ENCODE measurements at regions not wholly inside any gene's neighbourhood (a gene's known extent, or its start where the extent isn't known, plus 50 kb on each side); places are given as distances from the start of the nearest gene placed in this dataset.

DNA sequence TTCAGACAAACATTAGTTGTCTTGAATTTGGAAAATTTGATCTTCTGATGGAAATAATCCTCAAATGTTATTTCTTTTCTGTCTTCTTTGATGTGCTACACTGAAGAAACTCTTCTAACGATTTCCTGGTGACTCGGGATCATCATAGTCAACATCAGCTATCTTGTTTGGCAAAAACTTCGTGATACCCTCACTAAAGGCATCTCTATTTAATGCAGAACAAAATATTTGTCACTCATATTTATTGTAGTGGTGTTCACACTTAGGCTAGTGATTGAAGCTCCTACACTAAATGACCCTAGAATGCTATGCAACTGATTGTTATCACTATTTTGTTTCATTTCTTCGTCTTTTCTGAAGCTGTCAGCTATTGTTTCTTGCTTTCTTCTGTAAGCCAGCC lies 334.7 kb upstream of the ZEB2 start:
- no peaks in the 10 kb centered on the region for H3K36me3 ChIP-seq (ENCODE audit: low read depth, low read length)
- BruUV-seq (replicated peaks): no TSS peak
- DNase-seq: no peak
- TF ChIP-seq EZH2 (IDR thresholded peaks at IDR 0.05; ENCODE audit: low read length, unreplicated experiment) (no peak), EZH2phosphoT487 (IDR thresholded peaks at IDR 0.05; ENCODE audit: borderline replicate concordance, low read length) (no peak)
- TF ChIP-seq, protein P1, sequence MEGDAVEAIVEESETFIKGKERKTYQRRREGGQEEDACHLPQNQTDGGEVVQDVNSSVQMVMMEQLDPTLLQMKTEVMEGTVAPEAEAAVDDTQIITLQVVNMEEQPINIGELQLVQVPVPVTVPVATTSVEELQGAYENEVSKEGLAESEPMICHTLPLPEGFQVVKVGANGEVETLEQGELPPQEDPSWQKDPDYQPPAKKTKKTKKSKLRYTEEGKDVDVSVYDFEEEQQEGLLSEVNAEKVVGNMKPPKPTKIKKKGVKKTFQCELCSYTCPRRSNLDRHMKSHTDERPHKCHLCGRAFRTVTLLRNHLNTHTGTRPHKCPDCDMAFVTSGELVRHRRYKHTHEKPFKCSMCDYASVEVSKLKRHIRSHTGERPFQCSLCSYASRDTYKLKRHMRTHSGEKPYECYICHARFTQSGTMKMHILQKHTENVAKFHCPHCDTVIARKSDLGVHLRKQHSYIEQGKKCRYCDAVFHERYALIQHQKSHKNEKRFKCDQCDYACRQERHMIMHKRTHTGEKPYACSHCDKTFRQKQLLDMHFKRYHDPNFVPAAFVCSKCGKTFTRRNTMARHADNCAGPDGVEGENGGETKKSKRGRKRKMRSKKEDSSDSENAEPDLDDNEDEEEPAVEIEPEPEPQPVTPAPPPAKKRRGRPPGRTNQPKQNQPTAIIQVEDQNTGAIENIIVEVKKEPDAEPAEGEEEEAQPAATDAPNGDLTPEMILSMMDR (conservative IDR thresholded peaks at IDR 0.05; ENCODE audit: low read depth, low read length): no peak
- no peaks in the 10 kb centered on the region for H3K79me2 ChIP-seq (ENCODE audit: low read length)
- POLR2A ChIA-PET (ENCODE audit: unreplicated experiment): no interaction called here
- no peaks in the 10 kb centered on the region for H3K27me3 ChIP-seq (ENCODE audit: low read length)
- CTCF ChIA-PET: no interaction called here
- no peaks in the 10 kb centered on the region for H3K4me1 ChIP-seq (ENCODE audit: insufficient read depth, low read length)
- H3F3A ChIP-seq (ENCODE audit: low read length, unreplicated experiment): no peaks in the 10 kb centered on the region
- ATAC-seq: no peak
- H3K9ac ChIP-seq (ENCODE audit: low read length): no peak overlapping the region
- no peak overlapping the region for H3K4me3 ChIP-seq (ENCODE audit: low read length)
- no peak overlapping the region for H3K4me2 ChIP-seq (ENCODE audit: low read length)
- no peaks in the 10 kb centered on the region for H3K9me2 ChIP-seq (replicated peaks; ENCODE audit: low read length)
- no peak overlapping the region for H3K27ac ChIP-seq (ENCODE audit: low read length)
- H3K9me3 ChIP-seq (ENCODE audit: low read length): no peaks in the 10 kb centered on the region
- no peaks in the 10 kb centered on the region for H4K20me1 ChIP-seq (ENCODE audit: low read length)
- H2AFZ ChIP-seq (ENCODE audit: low read length): no peak overlapping the region
- intact Hi-C loops (cut with micrococcal nuclease): no loop called here

DNA sequence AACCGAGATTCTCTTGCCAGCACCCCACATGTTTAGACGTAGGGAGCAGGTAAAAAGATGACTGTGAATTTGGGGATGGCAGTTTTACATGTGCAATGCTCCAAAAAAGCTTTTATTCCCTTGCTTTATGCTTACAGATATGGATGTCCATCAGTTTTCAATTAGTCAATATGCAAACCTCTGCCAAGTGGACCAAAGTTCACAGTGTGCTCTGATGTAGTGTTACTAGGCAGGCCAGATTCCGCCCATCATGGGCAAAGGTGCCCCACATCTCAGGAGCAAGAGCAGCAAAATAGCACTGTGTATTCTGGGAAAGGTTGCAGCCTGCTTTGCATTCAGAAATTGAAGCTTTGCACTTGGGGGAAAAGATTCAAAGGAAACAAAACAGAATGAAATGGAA lies 329.7 kb upstream of the ZEB2 start:
- TF ChIP-seq EZH2phosphoT487 (IDR thresholded peaks at IDR 0.05; ENCODE audit: borderline replicate concordance, low read length): no peak
- TF ChIP-seq, protein P1 (conservative IDR thresholded peaks at IDR 0.05; ENCODE audit: low read depth, low read length): no peak
- ChIA-PET POLR2A (ENCODE audit: unreplicated experiment) (no interaction called here), CTCF (interaction anchor here (0.6 kb wide), 1 partner anchor 14 kb away, joined by 3 read pairs; no protein-coding TSS in a partner anchor)
- no peaks in the 10 kb centered on the region for H3K36me3 ChIP-seq (ENCODE audit: low read depth, low read length)
- no peak overlapping the region for H2AFZ ChIP-seq (ENCODE audit: low read length)
- intact Hi-C loops (cut with micrococcal nuclease): no loop called here
- no peaks in the 10 kb centered on the region for H3F3A ChIP-seq (ENCODE audit: low read length, unreplicated experiment)
- no peaks in the 10 kb centered on the region for H3K27me3 ChIP-seq (ENCODE audit: low read length)
- ATAC-seq (no peak), DNase-seq (no peak)
- no peak overlapping the region for H3K4me2 ChIP-seq (ENCODE audit: low read length)
- H3K9me3 ChIP-seq (ENCODE audit: low read length): no peaks in the 10 kb centered on the region
- H4K20me1 ChIP-seq (ENCODE audit: low read length): no peaks in the 10 kb centered on the region
- no TSS peak for BruUV-seq (replicated peaks)
- no peak overlapping the region for H3K4me3 ChIP-seq (ENCODE audit: low read length)
- H3K9me2 ChIP-seq (replicated peaks; ENCODE audit: low read length): no peaks in the 10 kb centered on the region
- no peak overlapping the region for H3K27ac ChIP-seq (ENCODE audit: low read length)
- H3K79me2 ChIP-seq (ENCODE audit: low read length): no peaks in the 10 kb centered on the region
- H3K4me1 ChIP-seq (ENCODE audit: insufficient read depth, low read length): no peaks in the 10 kb centered on the region
- no peak overlapping the region for H3K9ac ChIP-seq (ENCODE audit: low read length)

DNA sequence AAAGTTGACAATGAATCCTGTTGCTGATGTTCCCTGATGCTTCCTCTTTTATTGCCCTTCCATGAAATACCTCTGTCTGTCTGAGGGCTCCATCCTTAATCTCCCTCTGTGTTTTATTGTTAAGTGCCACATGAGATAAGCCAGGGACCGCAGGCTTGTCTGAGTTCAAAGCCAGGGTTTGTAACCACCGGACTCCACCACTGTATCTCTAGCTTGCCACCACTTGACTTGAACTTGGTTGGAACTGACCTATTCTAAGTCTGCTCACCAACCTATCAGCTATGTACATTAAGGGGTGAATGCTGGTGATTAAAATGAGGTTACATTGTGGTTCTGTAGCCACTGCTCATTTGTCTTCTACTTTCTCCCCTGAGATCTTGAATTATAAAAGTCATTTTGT lies 328.5 kb upstream of the ZEB2 start:
- ATAC-seq (no peak), DNase-seq (no peak)
- Histone ChIP-seq H3F3A (ENCODE audit: low read length, unreplicated experiment) (no peaks in the 10 kb centered on the region), H3K4me1 (ENCODE audit: insufficient read depth, low read length) (no peaks in the 10 kb centered on the region), H3K79me2 (ENCODE audit: low read length) (no peaks in the 10 kb centered on the region), H3K9ac (ENCODE audit: low read length) (no peak overlapping the region), H4K20me1 (ENCODE audit: low read length) (no peaks in the 10 kb centered on the region), H3K27ac (ENCODE audit: low read length) (no peak overlapping the region), H3K4me3 (ENCODE audit: low read length) (no peak overlapping the region), H3K9me2 (replicated peaks; ENCODE audit: low read length) (no peaks in the 10 kb centered on the region), H3K27me3 (ENCODE audit: low read length) (no peaks in the 10 kb centered on the region), H3K4me2 (ENCODE audit: low read length) (no peak overlapping the region), H3K36me3 (ENCODE audit: low read depth, low read length) (no peaks in the 10 kb centered on the region), H3K9me3 (ENCODE audit: low read length) (no peaks in the 10 kb centered on the region), H2AFZ (ENCODE audit: low read length) (no peak overlapping the region)
- ChIA-PET POLR2A (ENCODE audit: unreplicated experiment) (no interaction called here), CTCF (no interaction called here)
- BruUV-seq (replicated peaks): no TSS peak
- intact Hi-C loops (cut with micrococcal nuclease): no loop called here
- no peak for TF ChIP-seq EZH2phosphoT487 (IDR thresholded peaks at IDR 0.05; ENCODE audit: borderline replicate concordance, low read length)
- TF ChIP-seq, protein P1 (conservative IDR thresholded peaks at IDR 0.05; ENCODE audit: low read depth, low read length): no peak
- TF ChIP-seq EZH2 (IDR thresholded peaks at IDR 0.05; ENCODE audit: low read length, unreplicated experiment): no peak

Measured in PC-3 (cell line).